ENCODE measurements at regions not wholly inside any gene's neighbourhood (a gene's known extent, or its start where the extent isn't known, plus 50 kb on each side); places are given as distances from the start of the nearest gene placed in this dataset.

GRCh38 chr1:76687307-76688175 lies 179.7 kb upstream of the ST6GALNAC5 start:
- peak overlapping the region; percentile 15; the same call in 1 of the 2 replicates for H2AFZ ChIP-seq
- Mint-ChIP-seq H3K4me3 (no peak overlapping the region), H3K27me3 (ENCODE audit: insufficient read depth, low read depth, poor library complexity) (peaks cover 1% of the 10 kb centered on the region), H3K4me1 (no peaks in the 10 kb centered on the region; the same call in 2 of the 3 replicates), H3K27ac (no peak overlapping the region), H3K36me3 (ENCODE audit: low read depth) (no peaks in the 10 kb centered on the region), H3K9me3 (no peaks in the 10 kb centered on the region)
- no peaks in the 10 kb centered on the region for H3F3A ChIP-seq (replicated peaks; ENCODE audit: low read depth)
- H3K4me1 ChIP-seq (ENCODE audit: insufficient read depth), result no peaks in the 10 kb centered on the region
- H3K27me3 ChIP-seq (ENCODE audit: insufficient read depth), result no peaks in the 10 kb centered on the region
- H3K9me2 ChIP-seq (ENCODE audit: insufficient read depth), result peaks cover 6% of the 10 kb centered on the region; the same call in 1 of the 2 replicates
- H3K27ac ChIP-seq (ENCODE audit: low read depth), result no peak overlapping the region
- no peak for DNase-seq (ENCODE audit: low spot score)
- no peak for ATAC-seq
- no peaks in the 10 kb centered on the region for H3K79me2 ChIP-seq (replicated peaks; ENCODE audit: insufficient read depth)
- no peak overlapping the region for H3K4me2 ChIP-seq
- TF ChIP-seq EZH2phosphoT487 (IDR thresholded peaks at IDR 0.05; ENCODE audit: unreplicated experiment) (no peak), REST (IDR thresholded peaks at IDR 0.05; ENCODE audit: unreplicated experiment) (no peak), CREB1 (CRISPR knock-in tag; IDR thresholded peaks at IDR 0.05; ENCODE audit: low read depth) (no peak), JUNB (IDR thresholded peaks at IDR 0.05; ENCODE audit: unreplicated experiment) (no peak)
- H4K20me1 ChIP-seq (replicated peaks; ENCODE audit: insufficient read depth), result no peaks in the 10 kb centered on the region
- no peak overlapping the region for H3K4me3 ChIP-seq
- H3K36me3 ChIP-seq (ENCODE audit: insufficient read depth), result no peaks in the 10 kb centered on the region

DNA sequence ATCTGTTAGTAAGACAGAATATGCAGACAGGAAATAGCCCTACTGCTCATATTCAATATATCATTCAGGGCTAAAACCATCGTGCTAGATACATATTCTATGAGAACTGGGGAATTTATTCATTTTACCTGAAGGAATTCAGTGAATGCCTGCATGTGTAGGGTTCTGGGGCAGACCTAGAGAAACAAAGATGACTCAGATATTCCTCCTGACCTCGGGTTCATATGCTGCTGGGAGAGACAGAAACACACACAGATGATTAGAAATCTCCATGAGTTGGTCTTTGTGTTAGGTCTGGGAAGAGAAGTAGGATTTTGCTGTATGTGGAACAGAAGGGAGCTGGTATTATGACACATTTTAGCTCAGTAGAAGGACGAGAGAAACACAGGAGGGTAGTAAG lies 176.5 kb upstream of the ST6GALNAC5 start:
- no peaks in the 10 kb centered on the region for H3F3A ChIP-seq (replicated peaks; ENCODE audit: low read depth)
- ATAC-seq, result no peak

More for the DNA sequence above, 176.5 kb upstream of the ST6GALNAC5 start:
- TF ChIP-seq JUNB (IDR thresholded peaks at IDR 0.05; ENCODE audit: unreplicated experiment) (no peak), EZH2phosphoT487 (IDR thresholded peaks at IDR 0.05; ENCODE audit: unreplicated experiment) (no peak), CTCF (conservative IDR thresholded peaks at IDR 0.05; ENCODE audit: low read depth in 2 of 2) (no peak), EZH2 (IDR thresholded peaks at IDR 0.05; ENCODE audit: low read depth, unreplicated experiment) (no peak), CREB1 (CRISPR knock-in tag; IDR thresholded peaks at IDR 0.05; ENCODE audit: low read depth) (no peak), ZNF114 (CRISPR knock-in tag; IDR thresholded peaks at IDR 0.05) (no peak), NANOG (IDR thresholded peaks at IDR 0.05; ENCODE audit: borderline replicate concordance) (no peak), REST (IDR thresholded peaks at IDR 0.05; ENCODE audit: unreplicated experiment) (no peak), ETS1 (IDR thresholded peaks at IDR 0.05) (no peak), ZNF331 (CRISPR knock-in tag; IDR thresholded peaks at IDR 0.05; ENCODE audit: low read depth) (no peak), STAT1 (IDR thresholded peaks at IDR 0.05; ENCODE audit: unreplicated experiment) (no peak)
- Histone ChIP-seq H3K9me2 (ENCODE audit: insufficient read depth) (no peaks in the 10 kb centered on the region; the same call in none of the 2 replicates), H3K4me3 (no peak overlapping the region), H3K27ac (ENCODE audit: low read depth) (no peak overlapping the region), H3K36me3 (ENCODE audit: insufficient read depth) (no peaks in the 10 kb centered on the region), H2AFZ (no peak overlapping the region; the same call in 1 of the 2 replicates), H3K4me2 (no peak overlapping the region), H3K27me3 (ENCODE audit: insufficient read depth) (no peaks in the 10 kb centered on the region), H4K20me1 (replicated peaks; ENCODE audit: insufficient read depth) (no peaks in the 10 kb centered on the region), H3K79me2 (replicated peaks; ENCODE audit: insufficient read depth) (no peaks in the 10 kb centered on the region), H3K4me1 (ENCODE audit: insufficient read depth) (no peaks in the 10 kb centered on the region)
- H3K9me3 Mint-ChIP-seq, result peaks cover 4% of the 10 kb centered on the region; the same call in 2 of the 3 replicates
- peaks cover 12% of the 10 kb centered on the region; the same call in 2 of the 3 replicates for H3K36me3 Mint-ChIP-seq (ENCODE audit: low read depth)
- H3K27ac Mint-ChIP-seq, result 0 out of 2 replicates have a peak overlapping the region, but pooled peaks have one; percentile 2
- no peak overlapping the region for H3K4me3 Mint-ChIP-seq
- no peak for DNase-seq (ENCODE audit: low spot score)
- no peaks in the 10 kb centered on the region; the same call in 2 of the 3 replicates for H3K4me1 Mint-ChIP-seq
- H3K27me3 Mint-ChIP-seq (ENCODE audit: insufficient read depth, low read depth, poor library complexity), result peaks cover 1% of the 10 kb centered on the region
